Spleen (tissue), 7 donors: ENCODE measurements at regions not wholly inside any gene's neighbourhood (a gene's known extent, or its start where the extent isn't known, plus 50 kb on each side); places are given as distances from the start of the nearest gene placed in this dataset.

ENCODE experiments used
- CTCF ChIP-seq, 11 experiments: fragments of 200-600 bp in 7 of 11; fragments of 450-650 bp in 4 of 11; sonication (generic) in 4 of 11; IDR thresholded peaks in 8 of 11; conservative IDR thresholded peaks in 3 of 11; 1 replicate in 7 of 11; 2 replicates in 4 of 11; pipeline versions ENCODE4 v1.4.0 to v1.8.0; 2016 to 2021; ENCODE audit warnings: antibody characterized with exemption in 11 of 11, inconsistent platforms in 4 of 11, mild to moderate bottlenecking in 1 of 11
- POLR2A ChIP-seq, 3 donors: fragments of 450-650 bp; IDR thresholded peaks; one replicate each; pipeline ENCODE4 v1.5.1; 2017; ENCODE audit warnings: antibody characterized with exemption in 3 of 3, mild to moderate bottlenecking in 1 of 3
- POLR2AphosphoS5 ChIP-seq, 3 donors: sonication (generic); formaldehyde crosslinking; IDR thresholded peaks; one replicate each; pipeline ENCODE4 v1.5.1; 2017; ENCODE audit warnings: antibody characterized with exemption in 3 of 3
- donor health status: DM: no; HTN: no; CAD: no; lungs with moderate emphysema.
- donor health status: DM: no; HTN: no; CAD: no.
- donor health status: DM: no; HTN: no; CAD: no.

DNA sequence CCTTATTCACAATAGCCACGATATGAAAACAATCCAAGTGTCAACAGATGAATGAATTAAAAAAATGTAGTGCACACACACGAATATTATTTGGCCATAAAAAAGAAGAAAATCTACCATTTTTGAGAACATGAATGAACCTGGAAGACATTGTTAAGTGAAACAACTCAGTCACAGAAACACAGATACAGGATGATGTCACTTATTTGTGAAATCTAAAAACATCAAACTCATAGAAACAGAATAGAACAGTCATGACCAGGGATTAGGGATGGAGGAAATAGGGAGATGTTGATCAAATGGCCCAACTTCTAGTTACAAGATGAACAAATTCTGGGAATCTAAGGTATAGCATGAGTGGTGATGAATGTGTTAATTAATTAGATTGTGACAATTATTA is 72.3 kb downstream of the MACIR start:
- TF ChIP-seq POLR2A (IDR thresholded peaks at IDR 0.05) (no peak), CTCF (IDR thresholded peaks at IDR 0.05 in 8 of 11, conservative IDR thresholded peaks at IDR 0.05 in 3 of 11) (no peak), POLR2AphosphoS5 (IDR thresholded peaks at IDR 0.05) (no peak)
